ENCODE measurements at regions not wholly inside any gene's neighbourhood (a gene's known extent, or its start where the extent isn't known, plus 50 kb on each side); places are given as distances from the start of the nearest gene placed in this dataset.
A peak's percentile ranks its signal among the peaks of the same experiment; 100 is the strongest.

GRCh38 chr15:46456456-46456855 is 821.6 kb downstream of the SQOR start:
- no peaks in the 10 kb centered on the region for H3K27me3 ChIP-seq (ENCODE audit: insufficient read depth, low read length)
- no peak overlapping the region for H3K27ac ChIP-seq (ENCODE audit: insufficient read length, low read depth, low read length)
- H3K9ac ChIP-seq (ENCODE audit: extremely low read depth, insufficient read length, low read length): no peak overlapping the region
- no peak overlapping the region for H3T11ph ChIP-seq (ENCODE audit: low read length)
- no peak for TF ChIP-seq CTCF (conservative IDR thresholded peaks at IDR 0.05)
- Mint-ChIP-seq H3K27me3 (ENCODE audit: low read depth) (no peaks in the 10 kb centered on the region), H3K4me3 (no peak overlapping the region), H3K9me3 (no peaks in the 10 kb centered on the region), H3K4me1 (peaks cover 7 to 10% of the 10 kb centered on the region in 2 experiments; a peak in 2 of 4 replicates), H3K27ac (peak overlapping the region in 1 of 3 experiments; percentile 35; a peak in 1 of 7 replicates), H3K36me3 (ENCODE audit: insufficient read depth in 1 of 3, low read depth in 3 of 3) (no peaks in the 10 kb centered on the region)
- H3K79me1 ChIP-seq (ENCODE audit: insufficient read depth, low read depth, low read length, poor library complexity, severe bottlenecking): no peaks in the 10 kb centered on the region
- no peak overlapping the region for H2BK120ac ChIP-seq (ENCODE audit: low read depth, low read length, poor library complexity, severe bottlenecking)
- no peak overlapping the region for H4K5ac ChIP-seq (ENCODE audit: insufficient read length, low read depth, low read length)
- H4K20me1 ChIP-seq (ENCODE audit: control insufficient read depth, insufficient read depth, insufficient read length): no peaks in the 10 kb centered on the region
- H3K4me2 ChIP-seq (ENCODE audit: insufficient read depth, insufficient read length, low read length): no peak overlapping the region
- H3K56ac ChIP-seq (ENCODE audit: insufficient read length, low read depth, low read length): no peak overlapping the region
- no peak overlapping the region for H2BK15ac ChIP-seq (ENCODE audit: low read depth, low read length)
- H3K23me2 ChIP-seq (ENCODE audit: insufficient read length, low read depth, low read length, poor library complexity, severe bottlenecking): no peaks in the 10 kb centered on the region
- H2BK12ac ChIP-seq (ENCODE audit: insufficient read length, low read depth, low read length): no peak overlapping the region
- no peaks in the 10 kb centered on the region for H3K9me3 ChIP-seq (ENCODE audit: control insufficient read depth, low read depth, low read length)
- H3K23ac ChIP-seq (ENCODE audit: insufficient read length, low read depth, low read length): no peak overlapping the region
- no peak overlapping the region for H3K18ac ChIP-seq (ENCODE audit: insufficient read length, low read depth, low read length)
- H2BK20ac ChIP-seq (ENCODE audit: low read depth, low read length, poor library complexity, severe bottlenecking): no peak overlapping the region
- no peaks in the 10 kb centered on the region for H3K79me2 ChIP-seq (ENCODE audit: insufficient read depth, low read length)
- WGBS (ENCODE audit: extremely low coverage, insufficient read length, low lambda C conversion rate): no CpG with 5 or more reads among the region's 2 CpGs
- 0 out of 2 replicates have a peak, but pooled peaks cover 2% of the 10 kb centered on the region for H3K4me1 ChIP-seq (ENCODE audit: insufficient read depth, low read length)
- H2BK5ac ChIP-seq (ENCODE audit: insufficient read length, low read length): no peak overlapping the region
- H2AFZ ChIP-seq (ENCODE audit: low read length): no peak overlapping the region
- no peak overlapping the region for H4K91ac ChIP-seq (ENCODE audit: insufficient read length, low read depth, low read length)
- no peak overlapping the region for H4K8ac ChIP-seq (replicated peaks; ENCODE audit: insufficient read length, low read depth, low read length)
- no peak overlapping the region for H3K14ac ChIP-seq (ENCODE audit: insufficient read depth, low read length)
- no peak overlapping the region for H3K4ac ChIP-seq (ENCODE audit: low read depth, low read length)
- H2AK5ac ChIP-seq (ENCODE audit: insufficient read length, low read length): no peak overlapping the region
- DNase-seq: no peak

Data from H9 (cell line).